GM12874 (cell line): ENCODE measurements at regions not wholly inside any gene's neighbourhood (a gene's known extent, or its start where the extent isn't known, plus 50 kb on each side); places are given as distances from the start of the nearest gene placed in this dataset.

ENCODE experiments used
- CTCF ChIP-seq: IDR thresholded peaks from 2 replicates; pipeline ENCODE4 v1.5.1; 2011; ENCODE audit warnings: low read depth, mild to moderate bottlenecking, control low read depth, low read length, moderate library complexity; ENCODE audit not compliant: insufficient read depth

GRCh38 chr2:234661175-234661574 lies 164.3 kb upstream of the ARL4C start:
- TF ChIP-seq CTCF, result no peak

- TF ChIP-seq CTCF, result no peak
Measured at GRCh38 chr2:234655706-234656105, 158.8 kb upstream of the ARL4C start.

- no peak for TF ChIP-seq CTCF
Measured at GRCh38 chr2:234650911-234651310, 154.0 kb upstream of the ARL4C start.

GRCh38 chr2:234649951-234650350 lies 153.1 kb upstream of the ARL4C start:
- TF ChIP-seq CTCF, result no peak

- no peak for TF ChIP-seq CTCF
Measured at GRCh38 chr2:234643407-234643806, 146.5 kb upstream of the ARL4C start.

GRCh38 chr2:234641086-234641485 lies 144.2 kb upstream of the ARL4C start:
- no peak for TF ChIP-seq CTCF

GRCh38 chr2:234640657-234641056 lies 143.8 kb upstream of the ARL4C start:
- no peak for TF ChIP-seq CTCF

- TF ChIP-seq CTCF, result no peak
Measured at GRCh38 chr2:234638966-234639365, 142.1 kb upstream of the ARL4C start.
